ENCODE measurements at regions not wholly inside any gene's neighbourhood (a gene's known extent, or its start where the extent isn't known, plus 50 kb on each side); places are given as distances from the start of the nearest gene placed in this dataset.

GRCh38 chr2:133682347-133682746 lies 114.1 kb upstream of the NCKAP5 start:
- Histone ChIP-seq H3K27me3 (ENCODE audit: control insufficient read depth, insufficient read depth, low read length) (no peaks in the 10 kb centered on the region), H3K9me3 (ENCODE audit: control insufficient read depth, insufficient read depth, low read depth, low read length) (no peaks in the 10 kb centered on the region), H3K27ac (ENCODE audit: insufficient read depth, low read length) (no peak overlapping the region), H3K4me3 (replicated peaks in 1 of 4; ENCODE audit: control extremely low read depth in 1 of 4, insufficient read depth in 1 of 4, low read depth in 3 of 4, low read length in 4 of 4) (no peak overlapping the region), H4K20me1 (ENCODE audit: control insufficient read depth, extremely low read depth, insufficient read depth, low read length) (no peaks in the 10 kb centered on the region), H3K9ac (ENCODE audit: insufficient read depth, low read length) (no peak overlapping the region), H3K4me1 (ENCODE audit: control insufficient read depth, extremely low read depth, insufficient read depth, low read length) (no peaks in the 10 kb centered on the region), H3K36me3 (ENCODE audit: control insufficient read depth, insufficient read depth, low read length) (no peaks in the 10 kb centered on the region), H3K79me2 (ENCODE audit: control insufficient read depth, insufficient read depth, low read length) (no peaks in the 10 kb centered on the region), H3K4me2 (ENCODE audit: extremely low read depth, insufficient read depth, low read length) (no peak overlapping the region), H2AFZ (ENCODE audit: low read length) (no peak overlapping the region)
- TF ChIP-seq CTCF (conservative IDR thresholded peaks at IDR 0.05 in 1 of 2, IDR thresholded peaks at IDR 0.05 in 1 of 2; ENCODE audit: low read depth in 1 of 2, low read length in 2 of 2) = no peak
- TF ChIP-seq EZH2 (IDR thresholded peaks at IDR 0.05; ENCODE audit: low read length, missing control alignments) = no peak
- DNase-seq (ENCODE audit: low read depth in 2 of 2) = no peak

- H4K20me1 ChIP-seq (ENCODE audit: control insufficient read depth, extremely low read depth, insufficient read depth, low read length) = no peaks in the 10 kb centered on the region
- H3K9ac ChIP-seq (ENCODE audit: insufficient read depth, low read length) = no peak overlapping the region
- H3K4me3 ChIP-seq (replicated peaks in 1 of 4; ENCODE audit: control extremely low read depth in 1 of 4, insufficient read depth in 1 of 4, low read depth in 3 of 4, low read length in 4 of 4) = no peak overlapping the region
- no peaks in the 10 kb centered on the region for H3K27me3 ChIP-seq (ENCODE audit: control insufficient read depth, insufficient read depth, low read length)
- no peaks in the 10 kb centered on the region for H3K9me3 ChIP-seq (ENCODE audit: control insufficient read depth, insufficient read depth, low read depth, low read length)
- no peak overlapping the region for H2AFZ ChIP-seq (ENCODE audit: low read length)
- H3K27ac ChIP-seq (ENCODE audit: insufficient read depth, low read length) = no peak overlapping the region
- no peak for DNase-seq (ENCODE audit: low read depth in 2 of 2)
- no peak overlapping the region for H3K4me2 ChIP-seq (ENCODE audit: extremely low read depth, insufficient read depth, low read length)
- H3K79me2 ChIP-seq (ENCODE audit: control insufficient read depth, insufficient read depth, low read length) = no peaks in the 10 kb centered on the region
- H3K4me1 ChIP-seq (ENCODE audit: control insufficient read depth, extremely low read depth, insufficient read depth, low read length) = no peaks in the 10 kb centered on the region
- H3K36me3 ChIP-seq (ENCODE audit: control insufficient read depth, insufficient read depth, low read length) = no peaks in the 10 kb centered on the region
- TF ChIP-seq EZH2 (IDR thresholded peaks at IDR 0.05; ENCODE audit: low read length, missing control alignments) (no peak), CTCF (conservative IDR thresholded peaks at IDR 0.05 in 1 of 2, IDR thresholded peaks at IDR 0.05 in 1 of 2; ENCODE audit: low read depth in 1 of 2, low read length in 2 of 2) (no peak)
Observed at GRCh38 chr2:133682906-133683305, 114.6 kb upstream of the NCKAP5 start.

GRCh38 chr2:133685636-133686215 lies 117.5 kb upstream of the NCKAP5 start:
- no peak overlapping the region for H3K9ac ChIP-seq (ENCODE audit: insufficient read depth, low read length)
- H3K79me2 ChIP-seq (ENCODE audit: control insufficient read depth, insufficient read depth, low read length) = no peaks in the 10 kb centered on the region
- no peak for TF ChIP-seq EZH2 (IDR thresholded peaks at IDR 0.05; ENCODE audit: low read length, missing control alignments)
- H3K4me3 ChIP-seq (replicated peaks in 1 of 4; ENCODE audit: control extremely low read depth in 1 of 4, insufficient read depth in 1 of 4, low read depth in 3 of 4, low read length in 4 of 4) = no peak overlapping the region
- H3K4me1 ChIP-seq (ENCODE audit: control insufficient read depth, extremely low read depth, insufficient read depth, low read length) = no peaks in the 10 kb centered on the region
- H4K20me1 ChIP-seq (ENCODE audit: control insufficient read depth, extremely low read depth, insufficient read depth, low read length) = no peaks in the 10 kb centered on the region
- H3K36me3 ChIP-seq (ENCODE audit: control insufficient read depth, insufficient read depth, low read length) = no peaks in the 10 kb centered on the region
- no peak overlapping the region for H2AFZ ChIP-seq (ENCODE audit: low read length)
- DNase-seq (ENCODE audit: low read depth in 2 of 2) = no peak
- no peaks in the 10 kb centered on the region for H3K9me3 ChIP-seq (ENCODE audit: control insufficient read depth, insufficient read depth, low read depth, low read length)
- no peak overlapping the region for H3K27ac ChIP-seq (ENCODE audit: insufficient read depth, low read length)
- no peak overlapping the region for H3K4me2 ChIP-seq (ENCODE audit: extremely low read depth, insufficient read depth, low read length)
- peaks cover 2% of the 10 kb centered on the region for H3K27me3 ChIP-seq (ENCODE audit: control insufficient read depth, insufficient read depth, low read length)
